NOMO-1 treated with DMSO at 0.1 percent for 48 hours (cell line): ENCODE measurements at regions not wholly inside any gene's neighbourhood (a gene's known extent, or its start where the extent isn't known, plus 50 kb on each side); places are given as distances from the start of the nearest gene placed in this dataset.

Source experiments
- DNase-seq: peaks from one replicate; lab custom pipeline; 2025; ENCODE audit not compliant: unreplicated experiment; lab: John Stamatoyannopoulos, UW

GRCh38 chr2:134154246-134154645 is 99.6 kb upstream of the MGAT5 start:
- no peak for DNase-seq

GRCh38 chr2:134155134-134155533 is 98.7 kb upstream of the MGAT5 start:
- no peak for DNase-seq

DNA sequence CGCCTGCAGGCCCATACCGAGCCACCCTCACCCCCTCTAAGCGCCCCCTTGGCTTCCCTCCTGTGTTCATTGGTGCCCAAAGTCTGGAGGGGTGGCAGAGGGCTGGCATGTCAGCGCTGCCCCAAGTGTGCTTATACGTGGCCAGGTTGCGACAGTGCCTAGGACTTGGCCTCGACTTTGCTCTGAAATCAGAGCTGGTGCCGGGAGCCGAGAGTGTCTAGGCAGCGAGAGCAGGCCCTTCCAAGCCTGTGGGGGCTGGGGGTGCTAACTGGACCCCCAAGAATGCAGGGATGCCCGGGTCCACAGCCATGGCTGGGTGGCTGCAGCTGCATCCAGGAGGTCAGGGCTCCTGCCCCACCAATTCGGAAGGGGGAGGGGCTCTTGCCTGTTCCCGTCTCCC is 95.6 kb upstream of the MGAT5 start:
- DNase-seq = no peak

- no peak for DNase-seq
These were observed 92.7 kb upstream of the MGAT5 start for GRCh38 chr2:134161170-134161547.

DNA sequence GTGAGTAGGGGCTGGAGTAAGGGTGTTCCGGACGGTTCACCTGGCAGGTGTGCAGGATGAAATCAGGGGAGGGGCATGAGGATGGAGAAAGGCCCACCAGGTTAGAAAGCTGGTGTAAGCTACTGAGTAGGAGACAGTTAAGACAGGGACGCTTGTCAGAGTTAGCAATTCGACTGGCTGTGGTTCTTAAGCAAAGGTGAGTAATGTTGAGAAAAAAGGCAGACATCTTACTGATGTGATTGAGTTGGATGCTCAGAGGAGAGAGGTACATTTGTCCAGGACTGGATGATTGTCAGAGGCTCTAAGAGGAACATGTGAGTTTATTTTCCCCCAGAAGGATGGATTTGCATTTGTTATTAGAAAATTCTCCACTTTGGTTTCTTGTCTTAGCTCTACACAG is 90.5 kb upstream of the MGAT5 start:
- no peak for DNase-seq

DNA sequence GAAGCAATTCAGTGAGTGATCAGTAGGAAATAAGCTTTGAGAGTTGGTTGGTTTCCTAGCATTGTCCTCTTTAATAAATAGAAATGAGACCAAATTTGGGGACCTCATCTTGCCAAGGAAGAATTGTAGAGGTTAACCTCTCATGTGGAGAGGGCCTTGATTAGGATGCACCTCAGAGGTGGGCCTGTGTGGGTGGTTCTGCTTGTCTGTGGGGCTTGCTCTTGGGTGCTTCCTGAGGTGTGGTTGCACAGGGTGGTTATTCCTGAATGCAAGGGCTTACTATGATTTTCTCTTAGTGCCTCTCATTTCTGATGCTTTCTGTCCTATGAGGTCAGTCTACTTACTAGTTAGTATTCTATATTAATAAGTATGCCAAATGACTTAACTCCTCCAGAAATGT is 89.6 kb upstream of the MGAT5 start:
- DNase-seq = no peak

- DNase-seq = no peak
These were observed 86.9 kb upstream of the MGAT5 start for GRCh38 chr2:134167015-134167414.

- no peak for DNase-seq
These were observed 84.1 kb upstream of the MGAT5 start for GRCh38 chr2:134169788-134170187.

DNA sequence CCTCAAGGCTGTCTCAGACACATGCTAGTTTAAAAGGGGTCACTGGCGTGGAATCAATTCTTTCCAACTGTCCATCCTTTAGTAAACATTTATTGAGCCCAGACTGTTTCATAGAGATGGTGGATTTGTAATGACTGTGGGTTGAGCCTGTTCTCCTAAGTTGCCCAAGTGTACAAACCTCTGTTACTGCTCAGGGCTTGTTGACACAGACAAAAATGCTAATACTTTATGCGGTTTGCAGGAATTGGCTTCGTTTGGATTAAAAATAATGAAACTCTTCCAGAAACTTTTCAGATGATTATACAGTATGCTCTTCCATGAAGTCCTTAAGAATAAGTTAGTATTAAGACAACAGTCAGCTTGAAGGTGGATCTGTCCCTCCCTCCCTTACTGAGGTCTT is 83.6 kb upstream of the MGAT5 start:
- DNase-seq = no peak

DNA sequence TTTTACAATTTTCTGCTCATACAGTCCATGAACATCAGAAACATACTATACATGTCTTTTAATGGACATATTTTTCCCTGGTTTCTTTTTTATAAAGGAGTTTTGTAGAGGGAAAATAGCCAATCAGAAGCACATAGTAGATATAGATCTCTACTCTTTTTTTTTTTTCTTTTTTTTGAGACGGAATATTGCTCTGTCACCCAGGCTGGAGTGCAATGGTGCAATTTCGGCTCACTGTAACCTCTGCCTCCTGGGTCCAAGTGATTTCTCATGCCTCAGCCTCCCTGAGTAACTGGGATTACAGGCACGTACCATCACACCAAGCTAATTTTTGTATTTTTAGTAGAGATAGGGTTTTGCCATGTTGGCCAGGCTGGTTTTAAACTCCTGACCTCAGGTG is 83.2 kb upstream of the MGAT5 start:
- no peak for DNase-seq

DNA sequence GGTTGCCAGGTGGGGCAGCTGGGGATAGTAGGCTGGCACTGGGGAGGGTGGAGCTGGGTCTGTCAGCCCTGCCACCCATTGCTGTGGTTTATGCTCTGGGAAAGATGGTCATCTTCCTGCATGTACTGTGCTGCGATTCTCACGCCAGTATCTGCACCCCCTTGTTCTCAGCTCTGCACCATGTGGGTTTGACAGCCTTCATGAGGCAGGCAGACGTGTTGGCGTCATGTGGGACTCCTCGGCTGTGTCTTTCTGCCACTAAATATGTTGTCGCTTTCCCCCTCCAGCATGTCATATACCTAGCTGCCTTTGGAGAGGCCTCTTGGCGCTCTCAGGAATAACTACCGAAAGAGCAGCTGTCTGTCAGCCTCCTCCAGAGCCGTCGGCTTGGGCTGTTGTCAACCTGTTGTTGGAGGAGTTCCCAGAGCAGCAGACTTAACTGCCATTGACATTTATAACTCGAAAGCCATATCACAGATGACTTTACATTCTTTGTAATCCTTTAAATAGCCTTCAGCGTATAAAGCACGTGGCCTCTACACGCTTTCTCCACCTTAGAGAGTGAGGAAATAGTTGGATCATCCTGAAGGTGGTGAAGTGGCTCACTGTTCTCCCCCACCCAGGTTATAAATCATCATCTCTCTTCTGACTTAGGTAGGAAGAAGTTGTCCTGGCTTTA is 80.4 kb upstream of the MGAT5 start:
- no peak for DNase-seq

GRCh38 chr2:134174711-134175110 is 79.2 kb upstream of the MGAT5 start:
- DNase-seq = no peak

- DNase-seq = no peak
These were observed 78.0 kb upstream of the MGAT5 start for GRCh38 chr2:134175834-134176233.

DNA sequence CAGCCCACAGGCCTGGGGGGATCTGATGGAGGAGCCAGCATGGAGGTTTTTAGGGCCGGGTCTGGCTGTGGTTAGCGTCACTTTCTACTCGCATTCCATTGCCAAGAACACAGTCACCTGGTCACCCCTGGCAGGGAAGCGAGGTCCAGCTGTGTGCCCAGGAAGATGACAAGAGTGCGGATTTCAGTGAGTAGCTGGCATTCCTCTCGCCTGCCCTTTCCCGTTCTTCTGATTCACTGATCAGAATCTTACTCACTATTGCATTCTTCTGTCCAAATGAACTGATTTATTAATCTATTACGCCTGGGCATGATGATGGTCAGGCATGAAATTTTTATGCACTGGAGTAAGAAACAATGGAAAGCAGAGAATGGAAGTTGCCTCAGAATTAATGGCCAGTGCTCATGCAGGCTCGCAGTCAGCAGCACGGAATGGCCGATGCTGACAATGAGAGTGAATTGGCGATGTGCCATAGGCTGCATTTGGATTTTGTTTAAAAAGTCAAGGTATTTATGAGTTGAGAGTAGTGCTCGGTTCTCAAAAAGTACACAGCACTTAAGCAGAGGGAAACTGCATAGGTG is 76.4 kb upstream of the MGAT5 start:
- DNase-seq = no peak

GRCh38 chr2:134178138-134178877 is 75.6 kb upstream of the MGAT5 start:
- DNase-seq = no peak

- DNase-seq = no peak
These were observed 72.7 kb upstream of the MGAT5 start for GRCh38 chr2:134181219-134181618.

- no peak for DNase-seq
These were observed 70.2 kb upstream of the MGAT5 start for GRCh38 chr2:134183679-134184078.

DNA sequence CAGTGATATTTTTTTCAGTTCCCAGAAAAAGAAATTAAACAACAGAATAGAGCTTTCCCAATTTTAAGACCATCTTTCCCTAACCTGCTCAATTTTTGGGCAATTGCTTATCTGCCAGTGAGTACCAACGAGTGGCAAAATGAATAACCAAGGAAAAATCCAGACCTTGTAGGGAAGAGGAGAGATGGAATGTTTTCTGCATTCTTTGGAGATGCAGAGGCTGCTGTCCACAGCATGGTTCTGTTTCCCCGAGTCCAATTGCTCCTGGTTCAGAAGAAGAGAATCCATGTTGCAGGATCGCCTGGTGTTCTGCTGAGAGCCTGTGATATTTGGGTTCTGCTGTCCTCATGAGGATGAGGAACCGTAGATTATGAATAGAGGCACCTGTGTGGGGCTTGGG is 68.2 kb upstream of the MGAT5 start:
- DNase-seq = no peak

- DNase-seq = no peak
These were observed 64.7 kb upstream of the MGAT5 start for GRCh38 chr2:134189009-134189720.

- DNase-seq = no peak
These were observed 63.6 kb upstream of the MGAT5 start for GRCh38 chr2:134190062-134190806.

- DNase-seq = no peak
These were observed 63.1 kb upstream of the MGAT5 start for GRCh38 chr2:134190807-134191203.
